Liver (tissue), 3 donors: ENCODE measurements at regions not wholly inside any gene's neighbourhood (a gene's known extent, or its start where the extent isn't known, plus 50 kb on each side); places are given as distances from the start of the nearest gene placed in this dataset.

Source experiments
- EGR1 ChIP-seq, 2 donors: IDR thresholded peaks; 2 replicates each; pipeline ENCODE4 v1.6.1; 2016 to 2018; ENCODE audit warnings: antibody characterized with exemption in 2 of 2, low read depth in 2 of 2
- FOXA1 ChIP-seq: IDR thresholded peaks from 2 replicates; pipeline ENCODE4 v1.6.1; 2016; ENCODE audit warnings: antibody characterized with exemption
- FOXA2 ChIP-seq: IDR thresholded peaks from 2 replicates; pipeline ENCODE4 v1.6.1; 2016; ENCODE audit warnings: antibody characterized with exemption
- GABPA ChIP-seq, 2 donors: IDR thresholded peaks in 1 of 2; conservative IDR thresholded peaks in 1 of 2; 2 replicates each; pipeline ENCODE4 v1.6.1; 2016; ENCODE audit warnings: antibody characterized with exemption in 2 of 2, mild to moderate bottlenecking in 1 of 2, moderate library complexity in 1 of 2
- HNF4A ChIP-seq, 2 donors: conservative IDR thresholded peaks; 2 replicates each; pipeline ENCODE4 v1.6.1; 2016; ENCODE audit warnings: antibody characterized with exemption in 2 of 2, mild to moderate bottlenecking in 2 of 2
- JUND ChIP-seq, 2 donors: IDR thresholded peaks; 2 replicates each; pipeline ENCODE4 v1.6.1; 2016; ENCODE audit warnings: antibody characterized with exemption in 2 of 2
- NR2F2 ChIP-seq: IDR thresholded peaks from 2 replicates; pipeline ENCODE4 v1.6.1; 2016; ENCODE audit warnings: antibody characterized with exemption
- RAD21 ChIP-seq, 2 donors: IDR thresholded peaks; 2 replicates each; pipeline ENCODE4 v1.6.1; 2016; ENCODE audit warnings: antibody characterized with exemption in 2 of 2, mild to moderate bottlenecking in 2 of 2
- RXRA ChIP-seq, 2 donors: IDR thresholded peaks; 2 replicates each; pipeline ENCODE4 v1.6.1; 2017 to 2018; ENCODE audit warnings: antibody characterized with exemption in 2 of 2, mild to moderate bottlenecking in 1 of 2
- SP1 ChIP-seq: IDR thresholded peaks from 2 replicates; pipeline ENCODE4 v1.6.1; 2018; ENCODE audit warnings: antibody characterized with exemption, mild to moderate bottlenecking
- TAF1 ChIP-seq: conservative IDR thresholded peaks from 2 replicates; pipeline ENCODE4 v1.6.1; 2016; ENCODE audit warnings: antibody characterized with exemption, mild to moderate bottlenecking
- TF ChIP-seq, protein P1 (sequence below): fragments of 150-350 bp; IDR thresholded peaks from 2 replicates; pipeline ENCODE4 v1.5.1; 2017; ENCODE audit warnings: improper control_type of control experiment, low read depth, low read length; ENCODE audit not compliant: missing input control
- TF ChIP-seq, protein P2 (sequence below): IDR thresholded peaks from 2 replicates; pipeline ENCODE4 v1.6.1; 2016; ENCODE audit warnings: antibody characterized with exemption, mild to moderate bottlenecking
- TF ChIP-seq, protein P3 (sequence below): IDR thresholded peaks from 2 replicates; pipeline ENCODE4 v1.6.1; 2016; ENCODE audit warnings: antibody characterized with exemption
- donor health status: healthy.
- donor health status: healthy.

DNA sequence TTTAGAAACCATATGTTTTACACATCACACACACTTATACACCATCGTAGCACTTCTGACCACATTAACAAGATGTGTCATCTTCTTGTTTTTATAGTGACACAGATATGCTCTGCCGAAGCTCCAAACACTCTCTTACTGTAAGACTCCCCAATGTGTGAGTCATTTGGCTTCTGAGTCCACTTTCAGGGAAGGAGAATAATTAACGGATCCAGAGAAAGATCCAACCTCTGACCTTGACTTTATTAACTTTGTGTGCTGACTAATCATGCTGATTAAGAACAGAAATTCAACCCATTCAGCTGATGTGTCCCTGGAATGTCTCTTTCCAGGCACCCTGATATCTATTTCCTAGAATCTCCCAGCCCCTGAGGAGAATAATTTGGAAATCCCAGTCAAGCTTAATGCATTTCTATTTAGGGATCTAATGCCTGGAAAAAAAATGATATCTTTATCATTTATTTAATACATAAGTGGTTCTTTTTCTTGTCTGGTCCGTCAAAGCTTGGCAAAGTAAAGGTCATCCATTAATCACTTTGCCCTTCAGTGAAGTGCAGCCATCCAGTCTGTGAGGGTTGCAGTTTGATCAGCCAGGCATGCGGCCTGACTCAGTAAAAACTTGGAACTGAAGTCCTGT lies 615.8 kb upstream of the SYT4 start:
- TF ChIP-seq, protein P1, sequence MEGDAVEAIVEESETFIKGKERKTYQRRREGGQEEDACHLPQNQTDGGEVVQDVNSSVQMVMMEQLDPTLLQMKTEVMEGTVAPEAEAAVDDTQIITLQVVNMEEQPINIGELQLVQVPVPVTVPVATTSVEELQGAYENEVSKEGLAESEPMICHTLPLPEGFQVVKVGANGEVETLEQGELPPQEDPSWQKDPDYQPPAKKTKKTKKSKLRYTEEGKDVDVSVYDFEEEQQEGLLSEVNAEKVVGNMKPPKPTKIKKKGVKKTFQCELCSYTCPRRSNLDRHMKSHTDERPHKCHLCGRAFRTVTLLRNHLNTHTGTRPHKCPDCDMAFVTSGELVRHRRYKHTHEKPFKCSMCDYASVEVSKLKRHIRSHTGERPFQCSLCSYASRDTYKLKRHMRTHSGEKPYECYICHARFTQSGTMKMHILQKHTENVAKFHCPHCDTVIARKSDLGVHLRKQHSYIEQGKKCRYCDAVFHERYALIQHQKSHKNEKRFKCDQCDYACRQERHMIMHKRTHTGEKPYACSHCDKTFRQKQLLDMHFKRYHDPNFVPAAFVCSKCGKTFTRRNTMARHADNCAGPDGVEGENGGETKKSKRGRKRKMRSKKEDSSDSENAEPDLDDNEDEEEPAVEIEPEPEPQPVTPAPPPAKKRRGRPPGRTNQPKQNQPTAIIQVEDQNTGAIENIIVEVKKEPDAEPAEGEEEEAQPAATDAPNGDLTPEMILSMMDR, result no peak
- TF ChIP-seq JUND (IDR thresholded peaks at IDR 0.05) (no peak), TAF1 (no peak), FOXA2 (no peak), FOXA1 (no peak), SP1 (no peak), NR2F2 (peak; percentile 37), RAD21 (IDR thresholded peaks at IDR 0.05) (no peak), EGR1 (IDR thresholded peaks at IDR 0.05; ENCODE audit: low read depth in 2 of 2) (no peak), RXRA (IDR thresholded peaks at IDR 0.05) (no peak), GABPA (IDR thresholded peaks at IDR 0.05 in 1 of 2, conservative IDR thresholded peaks at IDR 0.05 in 1 of 2) (no peak), HNF4A (conservative IDR thresholded peaks at IDR 0.05) (no peak)
- TF ChIP-seq, protein P2, sequence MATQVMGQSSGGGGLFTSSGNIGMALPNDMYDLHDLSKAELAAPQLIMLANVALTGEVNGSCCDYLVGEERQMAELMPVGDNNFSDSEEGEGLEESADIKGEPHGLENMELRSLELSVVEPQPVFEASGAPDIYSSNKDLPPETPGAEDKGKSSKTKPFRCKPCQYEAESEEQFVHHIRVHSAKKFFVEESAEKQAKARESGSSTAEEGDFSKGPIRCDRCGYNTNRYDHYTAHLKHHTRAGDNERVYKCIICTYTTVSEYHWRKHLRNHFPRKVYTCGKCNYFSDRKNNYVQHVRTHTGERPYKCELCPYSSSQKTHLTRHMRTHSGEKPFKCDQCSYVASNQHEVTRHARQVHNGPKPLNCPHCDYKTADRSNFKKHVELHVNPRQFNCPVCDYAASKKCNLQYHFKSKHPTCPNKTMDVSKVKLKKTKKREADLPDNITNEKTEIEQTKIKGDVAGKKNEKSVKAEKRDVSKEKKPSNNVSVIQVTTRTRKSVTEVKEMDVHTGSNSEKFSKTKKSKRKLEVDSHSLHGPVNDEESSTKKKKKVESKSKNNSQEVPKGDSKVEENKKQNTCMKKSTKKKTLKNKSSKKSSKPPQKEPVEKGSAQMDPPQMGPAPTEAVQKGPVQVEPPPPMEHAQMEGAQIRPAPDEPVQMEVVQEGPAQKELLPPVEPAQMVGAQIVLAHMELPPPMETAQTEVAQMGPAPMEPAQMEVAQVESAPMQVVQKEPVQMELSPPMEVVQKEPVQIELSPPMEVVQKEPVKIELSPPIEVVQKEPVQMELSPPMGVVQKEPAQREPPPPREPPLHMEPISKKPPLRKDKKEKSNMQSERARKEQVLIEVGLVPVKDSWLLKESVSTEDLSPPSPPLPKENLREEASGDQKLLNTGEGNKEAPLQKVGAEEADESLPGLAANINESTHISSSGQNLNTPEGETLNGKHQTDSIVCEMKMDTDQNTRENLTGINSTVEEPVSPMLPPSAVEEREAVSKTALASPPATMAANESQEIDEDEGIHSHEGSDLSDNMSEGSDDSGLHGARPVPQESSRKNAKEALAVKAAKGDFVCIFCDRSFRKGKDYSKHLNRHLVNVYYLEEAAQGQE, result no peak
- TF ChIP-seq, protein P3, sequence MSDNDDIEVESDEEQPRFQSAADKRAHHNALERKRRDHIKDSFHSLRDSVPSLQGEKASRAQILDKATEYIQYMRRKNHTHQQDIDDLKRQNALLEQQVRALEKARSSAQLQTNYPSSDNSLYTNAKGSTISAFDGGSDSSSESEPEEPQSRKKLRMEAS, result no peak
